Endothelial cell of umbilical vein (primary cell): ENCODE measurements at regions not wholly inside any gene's neighbourhood (a gene's known extent, or its start where the extent isn't known, plus 50 kb on each side); places are given as distances from the start of the nearest gene placed in this dataset.

Source experiments
- CTCF ChIP-seq, 2 donors: IDR thresholded peaks; 1 replicate in 1 of 2; 2 replicates in 1 of 2; pipeline ENCODE4 v1.5.1; 2011; ENCODE audit warnings: low read length in 2 of 2, mild to moderate bottlenecking in 2 of 2, moderate library complexity in 2 of 2, control low read depth in 1 of 2, inconsistent platforms in 1 of 2, low read depth in 1 of 2; ENCODE audit not compliant: insufficient read depth in 1 of 2; ENCODE audit errors: extremely low read depth in 1 of 2
- EZH2 ChIP-seq: IDR thresholded peaks from 2 replicates; pipeline ENCODE4 v1.6.1; 2012; ENCODE audit warnings: borderline replicate concordance, low read depth, mild to moderate bottlenecking, moderate library complexity, low read length, inconsistent platforms; ENCODE audit not compliant: severe bottlenecking
- POLR2A ChIP-seq: IDR thresholded peaks from 2 replicates; pipeline ENCODE4 v1.6.1; 2012; ENCODE audit warnings: low read depth, mild to moderate bottlenecking, control low read depth, low read length

GRCh38 chr7:142608630-142609428 lies 140.4 kb upstream of the PRSS1 start:
- TF ChIP-seq CTCF (IDR thresholded peaks at IDR 0.05; ENCODE audit: extremely low read depth in 1 of 2, insufficient read depth in 1 of 2, low read depth in 1 of 2, low read length in 2 of 2) = no peak
- no peak for TF ChIP-seq POLR2A
- TF ChIP-seq EZH2 = no peak
